ENCODE measurements at regions not wholly inside any gene's neighbourhood (a gene's known extent, or its start where the extent isn't known, plus 50 kb on each side); places are given as distances from the start of the nearest gene placed in this dataset.

DNA sequence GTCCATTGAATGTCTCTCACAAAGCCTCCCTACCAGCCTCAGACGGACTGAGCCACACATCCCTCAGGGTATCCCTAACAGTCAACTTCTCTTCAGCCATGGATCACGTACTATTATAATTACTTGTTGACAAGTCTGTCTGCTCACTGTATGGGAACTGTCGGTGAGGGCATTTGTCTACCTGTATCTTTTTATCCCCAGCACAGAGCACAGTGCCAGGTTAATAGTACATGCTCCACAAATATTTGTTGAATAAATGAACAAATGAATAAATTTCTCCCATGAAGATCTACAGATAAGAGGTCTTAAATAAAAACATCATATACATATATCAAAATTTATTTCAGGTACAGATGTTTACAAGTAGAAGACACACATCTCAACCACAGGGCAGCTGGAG lies 414.0 kb downstream of the SOX9 start:
- DNase-seq (ENCODE audit: low spot score), result no peak
- H3K27me3 ChIP-seq (ENCODE audit: control insufficient read depth in 4 of 4, insufficient read depth in 4 of 4, low read length in 3 of 4), result peaks cover 0 to 3% (median 0%) of the 10 kb centered on the region in 4 donors
- H3K27ac ChIP-seq (ENCODE audit: low read depth in 1 of 2, low read length in 2 of 2), result no peak overlapping the region
- TF ChIP-seq RAD21 (IDR thresholded peaks at IDR 0.05) (no peak), HNF4A (conservative IDR thresholded peaks at IDR 0.05) (no peak)
- TF ChIP-seq, protein P1, sequence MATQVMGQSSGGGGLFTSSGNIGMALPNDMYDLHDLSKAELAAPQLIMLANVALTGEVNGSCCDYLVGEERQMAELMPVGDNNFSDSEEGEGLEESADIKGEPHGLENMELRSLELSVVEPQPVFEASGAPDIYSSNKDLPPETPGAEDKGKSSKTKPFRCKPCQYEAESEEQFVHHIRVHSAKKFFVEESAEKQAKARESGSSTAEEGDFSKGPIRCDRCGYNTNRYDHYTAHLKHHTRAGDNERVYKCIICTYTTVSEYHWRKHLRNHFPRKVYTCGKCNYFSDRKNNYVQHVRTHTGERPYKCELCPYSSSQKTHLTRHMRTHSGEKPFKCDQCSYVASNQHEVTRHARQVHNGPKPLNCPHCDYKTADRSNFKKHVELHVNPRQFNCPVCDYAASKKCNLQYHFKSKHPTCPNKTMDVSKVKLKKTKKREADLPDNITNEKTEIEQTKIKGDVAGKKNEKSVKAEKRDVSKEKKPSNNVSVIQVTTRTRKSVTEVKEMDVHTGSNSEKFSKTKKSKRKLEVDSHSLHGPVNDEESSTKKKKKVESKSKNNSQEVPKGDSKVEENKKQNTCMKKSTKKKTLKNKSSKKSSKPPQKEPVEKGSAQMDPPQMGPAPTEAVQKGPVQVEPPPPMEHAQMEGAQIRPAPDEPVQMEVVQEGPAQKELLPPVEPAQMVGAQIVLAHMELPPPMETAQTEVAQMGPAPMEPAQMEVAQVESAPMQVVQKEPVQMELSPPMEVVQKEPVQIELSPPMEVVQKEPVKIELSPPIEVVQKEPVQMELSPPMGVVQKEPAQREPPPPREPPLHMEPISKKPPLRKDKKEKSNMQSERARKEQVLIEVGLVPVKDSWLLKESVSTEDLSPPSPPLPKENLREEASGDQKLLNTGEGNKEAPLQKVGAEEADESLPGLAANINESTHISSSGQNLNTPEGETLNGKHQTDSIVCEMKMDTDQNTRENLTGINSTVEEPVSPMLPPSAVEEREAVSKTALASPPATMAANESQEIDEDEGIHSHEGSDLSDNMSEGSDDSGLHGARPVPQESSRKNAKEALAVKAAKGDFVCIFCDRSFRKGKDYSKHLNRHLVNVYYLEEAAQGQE (IDR thresholded peaks at IDR 0.05), result no peak
- H3K36me3 ChIP-seq (ENCODE audit: control insufficient read depth in 4 of 4, insufficient read depth in 3 of 4, low read depth in 1 of 4, low read length in 3 of 4), result no peaks in the 10 kb centered on the region
- no peaks in the 10 kb centered on the region for H3K4me1 ChIP-seq (ENCODE audit: control insufficient read depth in 4 of 4, insufficient read depth in 4 of 4, low read length in 3 of 4)
- H3K9ac ChIP-seq (ENCODE audit: low read depth in 1 of 2, low read length in 2 of 2), result no peak overlapping the region
- H3K9me3 ChIP-seq (ENCODE audit: control insufficient read depth in 4 of 4, low read length in 3 of 4), result no peaks in the 10 kb centered on the region
- no peak overlapping the region for H3K4me3 ChIP-seq (ENCODE audit: low read depth in 1 of 3, low read length in 3 of 3)
- WGBS, result 93% methylated on average over 3 of the region's 3 CpGs

GRCh38 chr17:72535346-72535745 lies 414.5 kb downstream of the SOX9 start:
- Histone ChIP-seq H3K36me3 (ENCODE audit: control insufficient read depth in 4 of 4, insufficient read depth in 3 of 4, low read depth in 1 of 4, low read length in 3 of 4) (no peaks in the 10 kb centered on the region), H3K27ac (ENCODE audit: low read depth in 1 of 2, low read length in 2 of 2) (no peak overlapping the region), H3K9ac (ENCODE audit: low read depth in 1 of 2, low read length in 2 of 2) (no peak overlapping the region), H3K4me3 (ENCODE audit: low read depth in 1 of 3, low read length in 3 of 3) (no peak overlapping the region), H3K4me1 (ENCODE audit: control insufficient read depth in 4 of 4, insufficient read depth in 4 of 4, low read length in 3 of 4) (peaks cover 0 to 3% (median 0%) of the 10 kb centered on the region in 4 donors), H3K9me3 (ENCODE audit: control insufficient read depth in 4 of 4, low read length in 3 of 4) (no peaks in the 10 kb centered on the region), H3K27me3 (ENCODE audit: control insufficient read depth in 4 of 4, insufficient read depth in 4 of 4, low read length in 3 of 4) (peaks cover 0 to 3% (median 0%) of the 10 kb centered on the region in 4 donors)
- no peak for DNase-seq (ENCODE audit: low spot score)
- 73% methylated on average over 4 of the region's 4 CpGs for WGBS
- TF ChIP-seq, protein P2, sequence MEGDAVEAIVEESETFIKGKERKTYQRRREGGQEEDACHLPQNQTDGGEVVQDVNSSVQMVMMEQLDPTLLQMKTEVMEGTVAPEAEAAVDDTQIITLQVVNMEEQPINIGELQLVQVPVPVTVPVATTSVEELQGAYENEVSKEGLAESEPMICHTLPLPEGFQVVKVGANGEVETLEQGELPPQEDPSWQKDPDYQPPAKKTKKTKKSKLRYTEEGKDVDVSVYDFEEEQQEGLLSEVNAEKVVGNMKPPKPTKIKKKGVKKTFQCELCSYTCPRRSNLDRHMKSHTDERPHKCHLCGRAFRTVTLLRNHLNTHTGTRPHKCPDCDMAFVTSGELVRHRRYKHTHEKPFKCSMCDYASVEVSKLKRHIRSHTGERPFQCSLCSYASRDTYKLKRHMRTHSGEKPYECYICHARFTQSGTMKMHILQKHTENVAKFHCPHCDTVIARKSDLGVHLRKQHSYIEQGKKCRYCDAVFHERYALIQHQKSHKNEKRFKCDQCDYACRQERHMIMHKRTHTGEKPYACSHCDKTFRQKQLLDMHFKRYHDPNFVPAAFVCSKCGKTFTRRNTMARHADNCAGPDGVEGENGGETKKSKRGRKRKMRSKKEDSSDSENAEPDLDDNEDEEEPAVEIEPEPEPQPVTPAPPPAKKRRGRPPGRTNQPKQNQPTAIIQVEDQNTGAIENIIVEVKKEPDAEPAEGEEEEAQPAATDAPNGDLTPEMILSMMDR (IDR thresholded peaks at IDR 0.05; ENCODE audit: low read depth, low read length, missing input control), result no peak
- TF ChIP-seq FOXA1 (IDR thresholded peaks at IDR 0.05), result no peak
- no peak for TF ChIP-seq RXRA (IDR thresholded peaks at IDR 0.05)
- no peak for TF ChIP-seq NR2F2 (IDR thresholded peaks at IDR 0.05)

DNA sequence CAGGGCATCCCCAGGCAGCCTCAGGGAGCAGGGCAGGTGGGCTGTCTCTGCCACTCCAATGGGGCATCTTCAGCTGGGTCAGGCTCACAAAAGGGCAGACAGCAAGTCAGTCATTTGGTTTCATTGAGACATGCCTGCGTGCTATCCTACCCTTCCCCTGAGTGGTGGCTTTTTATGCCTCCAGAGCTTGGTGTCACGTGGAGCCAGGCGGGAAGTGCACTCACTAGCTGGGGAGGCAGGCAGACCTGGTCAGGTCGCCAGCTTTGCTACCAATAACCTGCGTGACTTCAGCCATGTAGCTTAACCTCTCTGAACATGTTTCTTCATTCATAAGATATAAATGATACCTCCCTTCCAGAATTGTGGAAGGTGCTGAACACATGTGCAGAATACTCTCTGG lies 415.0 kb downstream of the SOX9 start:
- 80% methylated on average over 5 of the region's 5 CpGs for WGBS
- no peak overlapping the region for H3K4me3 ChIP-seq (ENCODE audit: low read depth in 1 of 3, low read length in 3 of 3)
- H3K4me1 ChIP-seq (ENCODE audit: control insufficient read depth in 4 of 4, insufficient read depth in 4 of 4, low read length in 3 of 4), result peaks cover 0 to 3% (median 0%) of the 10 kb centered on the region in 4 donors
- peaks cover 0 to 3% (median 0%) of the 10 kb centered on the region in 4 donors for H3K27me3 ChIP-seq (ENCODE audit: control insufficient read depth in 4 of 4, insufficient read depth in 4 of 4, low read length in 3 of 4)
- H3K9ac ChIP-seq (ENCODE audit: low read depth in 1 of 2, low read length in 2 of 2), result no peak overlapping the region
- H3K36me3 ChIP-seq (ENCODE audit: control insufficient read depth in 4 of 4, insufficient read depth in 3 of 4, low read depth in 1 of 4, low read length in 3 of 4), result no peaks in the 10 kb centered on the region
- no peak overlapping the region for H3K27ac ChIP-seq (ENCODE audit: low read depth in 1 of 2, low read length in 2 of 2)
- TF ChIP-seq NR2F2 (IDR thresholded peaks at IDR 0.05) (no peak), YY1 (IDR thresholded peaks at IDR 0.05) (no peak), RAD21 (IDR thresholded peaks at IDR 0.05) (no peak), ATF3 (IDR thresholded peaks at IDR 0.05) (no peak), GABPA (IDR thresholded peaks at IDR 0.05 in 1 of 2, conservative IDR thresholded peaks at IDR 0.05 in 1 of 2) (no peak)
- TF ChIP-seq, protein P3, sequence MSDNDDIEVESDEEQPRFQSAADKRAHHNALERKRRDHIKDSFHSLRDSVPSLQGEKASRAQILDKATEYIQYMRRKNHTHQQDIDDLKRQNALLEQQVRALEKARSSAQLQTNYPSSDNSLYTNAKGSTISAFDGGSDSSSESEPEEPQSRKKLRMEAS (IDR thresholded peaks at IDR 0.05), result no peak
- no peaks in the 10 kb centered on the region for H3K9me3 ChIP-seq (ENCODE audit: control insufficient read depth in 4 of 4, low read length in 3 of 4)
- DNase-seq (ENCODE audit: low spot score), result no peak

Data from liver (tissue), 8 donors.